Osteoblast (primary cell): ENCODE measurements at regions not wholly inside any gene's neighbourhood (a gene's known extent, or its start where the extent isn't known, plus 50 kb on each side); places are given as distances from the start of the nearest gene placed in this dataset.

ENCODE experiments used
- DNase-seq: peaks from one replicate; pipeline ENCODE4 v3.0.0; 2011; ENCODE audit warnings: low spot score, mixed read lengths; ENCODE audit not compliant: insufficient read length; ENCODE audit errors: missing footprints
- H2AFZ ChIP-seq: 2 replicates; pipeline ENCODE4 v1.6.0; 2011; ENCODE audit warnings: mild to moderate bottlenecking, low read length
- H3K27ac ChIP-seq: 2 replicates; pipeline ENCODE4 v1.5.1; 2011; ENCODE audit warnings: mild to moderate bottlenecking, low read depth, low read length, moderate library complexity
- H3K27me3 ChIP-seq: 2 replicates; pipeline ENCODE4 v1.6.0; 2012; ENCODE audit warnings: mild to moderate bottlenecking, control low read depth, inconsistent platforms, low read length, moderate library complexity; ENCODE audit not compliant: insufficient read depth
- H3K36me3 ChIP-seq: 2 replicates; pipeline ENCODE4 v1.5.1; 2011; ENCODE audit warnings: mild to moderate bottlenecking, low read length, control low read depth, moderate library complexity; ENCODE audit not compliant: insufficient read depth
- H3K4me1 ChIP-seq: 2 replicates; pipeline ENCODE4 v1.5.1; 2011; ENCODE audit warnings: mild to moderate bottlenecking, low read length, control low read depth, moderate library complexity; ENCODE audit not compliant: insufficient read depth
- H3K4me2 ChIP-seq: 2 replicates; pipeline ENCODE4 v1.6.0; 2011; ENCODE audit warnings: mild to moderate bottlenecking, low read length; ENCODE audit not compliant: insufficient read depth
- H3K4me3 ChIP-seq: fragments of 200-600 bp; sonication (generic); 3 replicates; pipeline ENCODE4 v1.5.1; 2012; ENCODE audit warnings: mild to moderate bottlenecking, low read length, inconsistent platforms; ENCODE audit not compliant: insufficient read depth
- H3K79me2 ChIP-seq: 2 replicates; pipeline ENCODE4 v1.6.0; 2012; ENCODE audit warnings: mild to moderate bottlenecking, low read length, control low read depth, inconsistent platforms; ENCODE audit not compliant: insufficient read depth
- H3K9me3 ChIP-seq: 2 replicates; pipeline ENCODE4 v1.5.1; 2011; ENCODE audit warnings: low read depth, low read length, control low read depth
- H4K20me1 ChIP-seq: 2 replicates; pipeline ENCODE4 v1.6.0; 2012; ENCODE audit warnings: mild to moderate bottlenecking, low read length, control low read depth; ENCODE audit not compliant: insufficient read depth
- CTCF ChIP-seq: IDR thresholded peaks from 2 replicates; pipeline ENCODE4 v1.5.1; 2011; ENCODE audit warnings: mild to moderate bottlenecking, low read depth, low read length, moderate library complexity; ENCODE audit errors: extremely low read depth

DNA sequence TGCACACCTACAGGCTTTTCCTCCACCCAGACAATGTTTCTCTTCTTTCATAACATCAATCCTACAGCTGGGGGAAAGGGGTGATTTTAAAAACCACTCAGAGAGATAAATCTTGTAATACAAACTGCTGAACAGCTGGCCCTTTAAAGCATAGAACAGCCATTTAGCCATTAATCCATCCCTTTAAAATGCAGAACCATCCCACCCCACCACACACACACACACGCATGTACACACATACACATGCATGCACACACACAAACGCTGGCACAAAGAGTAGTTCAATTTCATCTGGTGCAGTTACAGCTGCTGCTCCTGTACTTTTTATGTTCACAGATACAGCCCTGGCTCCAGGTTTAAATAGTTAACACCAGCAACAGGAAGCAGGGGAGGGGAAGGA is 426.1 kb downstream of the MID1IP1 start:
- Histone ChIP-seq H3K27me3 (peaks cover 26% of the 10 kb centered on the region), H2AFZ (no peak overlapping the region), H3K4me2 (no peak overlapping the region), H3K79me2 (no peaks in the 10 kb centered on the region), H4K20me1 (no peaks in the 10 kb centered on the region), H3K36me3 (no peaks in the 10 kb centered on the region), H3K9me3 (no peaks in the 10 kb centered on the region), H3K4me1 (no peaks in the 10 kb centered on the region), H3K27ac (no peak overlapping the region), H3K4me3 (no peak overlapping the region)
- DNase-seq, result no peak
- TF ChIP-seq CTCF, result no peak

- Histone ChIP-seq H3K4me1 (no peaks in the 10 kb centered on the region), H3K79me2 (no peaks in the 10 kb centered on the region)
- no peak for TF ChIP-seq CTCF
Observed at GRCh38 chrX:39238006-39238405, 436.7 kb downstream of the MID1IP1 start.

DNA sequence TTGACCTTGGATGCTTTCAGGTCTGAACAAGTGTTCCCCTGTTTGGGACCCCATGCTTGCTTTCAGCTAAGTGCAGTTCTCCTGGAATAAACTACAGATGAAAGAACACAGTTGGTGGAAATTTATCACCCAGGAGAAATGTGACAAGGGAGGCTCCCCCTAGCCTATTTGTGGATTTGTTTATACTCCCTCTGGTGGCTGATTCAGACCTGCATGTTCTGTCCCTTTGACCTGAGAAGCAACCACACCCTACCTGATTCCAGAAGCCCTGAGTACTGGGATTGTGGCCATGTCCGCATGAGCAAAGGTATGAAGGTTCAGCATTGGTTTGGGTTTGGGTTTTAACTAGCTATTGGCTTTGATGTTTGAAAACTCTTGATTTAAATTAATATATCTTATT is 440.9 kb downstream of the MID1IP1 start:
- DNase-seq, result peak; percentile 77

More at GRCh38 chrX:39238006-39238405, 436.7 kb downstream of the MID1IP1 start:
- DNase-seq, result no peak
- no peak overlapping the region for H3K27ac ChIP-seq
- no peak overlapping the region for H3K4me3 ChIP-seq
- peaks cover 32% of the 10 kb centered on the region for H3K27me3 ChIP-seq
- H4K20me1 ChIP-seq, result no peaks in the 10 kb centered on the region
- no peaks in the 10 kb centered on the region for H3K9me3 ChIP-seq
- H2AFZ ChIP-seq, result no peak overlapping the region
- H3K36me3 ChIP-seq, result no peaks in the 10 kb centered on the region
- no peak overlapping the region for H3K4me2 ChIP-seq

DNA sequence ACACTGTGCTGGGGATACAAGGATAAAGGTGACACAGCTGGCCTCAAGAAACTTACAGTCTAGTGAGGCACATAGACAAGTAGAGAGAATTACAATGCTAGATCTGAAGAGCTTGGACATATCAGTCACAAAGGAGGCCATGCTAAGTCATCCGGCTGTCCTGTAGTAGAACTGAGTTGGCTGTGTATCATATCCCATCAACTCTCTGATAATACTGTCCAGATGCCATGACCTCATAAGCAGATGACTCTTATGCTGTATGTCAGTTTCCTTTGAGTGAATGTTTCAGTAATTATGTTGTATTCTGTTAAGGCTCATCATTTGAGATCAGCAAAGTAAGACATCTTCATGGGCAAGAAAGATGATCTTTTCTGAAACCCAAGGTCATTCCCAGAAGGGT is 442.9 kb downstream of the MID1IP1 start:
- no peak overlapping the region for H2AFZ ChIP-seq
- no peak overlapping the region for H3K4me2 ChIP-seq
- no peaks in the 10 kb centered on the region for H3K79me2 ChIP-seq
- no peaks in the 10 kb centered on the region for H3K36me3 ChIP-seq
- TF ChIP-seq CTCF, result no peak
- H3K9me3 ChIP-seq, result no peaks in the 10 kb centered on the region
- no peak for DNase-seq
- H3K4me3 ChIP-seq, result no peak overlapping the region
- H4K20me1 ChIP-seq, result no peaks in the 10 kb centered on the region
- peaks cover 42% of the 10 kb centered on the region for H3K27me3 ChIP-seq
- no peak overlapping the region for H3K27ac ChIP-seq
- no peaks in the 10 kb centered on the region for H3K4me1 ChIP-seq

More for the DNA sequence above, 440.9 kb downstream of the MID1IP1 start:
- TF ChIP-seq CTCF, result peak; percentile 40
- no peak overlapping the region for H3K4me3 ChIP-seq
- no peaks in the 10 kb centered on the region for H3K4me1 ChIP-seq
- no peaks in the 10 kb centered on the region for H4K20me1 ChIP-seq
- no peaks in the 10 kb centered on the region for H3K36me3 ChIP-seq
- no peak overlapping the region for H3K4me2 ChIP-seq
- peaks cover 36% of the 10 kb centered on the region for H3K27me3 ChIP-seq
- no peaks in the 10 kb centered on the region for H3K9me3 ChIP-seq
- H3K27ac ChIP-seq, result no peak overlapping the region
- no peaks in the 10 kb centered on the region for H3K79me2 ChIP-seq
- H2AFZ ChIP-seq, result no peak overlapping the region
